Retinal pigment epithelial cell (primary cell): ENCODE measurements at regions not wholly inside any gene's neighbourhood (a gene's known extent, or its start where the extent isn't known, plus 50 kb on each side); places are given as distances from the start of the nearest gene placed in this dataset.

Experiments used
- DNase-seq: peaks from one replicate; pipeline ENCODE4 v3.0.0-alpha.2; 2010; ENCODE audit warnings: low read depth
- H3K4me3 ChIP-seq: 2 replicates; pipeline ENCODE4 v1.5.1; 2011; ENCODE audit warnings: mild to moderate bottlenecking, low read length, control low read depth, moderate library complexity
- TF ChIP-seq, protein P1 (sequence below): conservative IDR thresholded peaks from 2 replicates; pipeline ENCODE4 v1.5.1; 2011; ENCODE audit warnings: low read depth, low read length, control low read depth, inconsistent platforms

DNA sequence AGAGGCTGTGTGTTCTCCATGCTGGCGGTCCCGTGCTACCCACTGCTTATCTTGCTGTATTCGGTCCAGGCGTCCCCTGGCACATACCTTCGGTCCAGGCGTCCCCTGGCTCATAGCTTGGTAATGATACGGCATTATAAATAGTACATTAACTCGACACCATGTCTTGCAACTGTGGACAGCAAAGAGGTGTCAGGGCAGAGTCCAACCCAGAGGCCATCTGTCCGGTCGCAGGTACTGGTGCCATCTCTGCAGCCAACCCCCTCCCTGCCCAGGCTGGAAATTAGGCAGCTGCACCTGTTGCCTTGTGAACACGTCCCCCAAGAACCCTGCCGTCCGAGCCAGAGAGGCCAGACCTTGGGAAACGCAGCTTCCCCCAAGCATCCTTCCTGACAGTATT lies 634.3 kb downstream of the BRD1 start:
- TF ChIP-seq, protein P1, sequence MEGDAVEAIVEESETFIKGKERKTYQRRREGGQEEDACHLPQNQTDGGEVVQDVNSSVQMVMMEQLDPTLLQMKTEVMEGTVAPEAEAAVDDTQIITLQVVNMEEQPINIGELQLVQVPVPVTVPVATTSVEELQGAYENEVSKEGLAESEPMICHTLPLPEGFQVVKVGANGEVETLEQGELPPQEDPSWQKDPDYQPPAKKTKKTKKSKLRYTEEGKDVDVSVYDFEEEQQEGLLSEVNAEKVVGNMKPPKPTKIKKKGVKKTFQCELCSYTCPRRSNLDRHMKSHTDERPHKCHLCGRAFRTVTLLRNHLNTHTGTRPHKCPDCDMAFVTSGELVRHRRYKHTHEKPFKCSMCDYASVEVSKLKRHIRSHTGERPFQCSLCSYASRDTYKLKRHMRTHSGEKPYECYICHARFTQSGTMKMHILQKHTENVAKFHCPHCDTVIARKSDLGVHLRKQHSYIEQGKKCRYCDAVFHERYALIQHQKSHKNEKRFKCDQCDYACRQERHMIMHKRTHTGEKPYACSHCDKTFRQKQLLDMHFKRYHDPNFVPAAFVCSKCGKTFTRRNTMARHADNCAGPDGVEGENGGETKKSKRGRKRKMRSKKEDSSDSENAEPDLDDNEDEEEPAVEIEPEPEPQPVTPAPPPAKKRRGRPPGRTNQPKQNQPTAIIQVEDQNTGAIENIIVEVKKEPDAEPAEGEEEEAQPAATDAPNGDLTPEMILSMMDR = no peak
- DNase-seq = no peak
- H3K4me3 ChIP-seq = no peak overlapping the region

DNA sequence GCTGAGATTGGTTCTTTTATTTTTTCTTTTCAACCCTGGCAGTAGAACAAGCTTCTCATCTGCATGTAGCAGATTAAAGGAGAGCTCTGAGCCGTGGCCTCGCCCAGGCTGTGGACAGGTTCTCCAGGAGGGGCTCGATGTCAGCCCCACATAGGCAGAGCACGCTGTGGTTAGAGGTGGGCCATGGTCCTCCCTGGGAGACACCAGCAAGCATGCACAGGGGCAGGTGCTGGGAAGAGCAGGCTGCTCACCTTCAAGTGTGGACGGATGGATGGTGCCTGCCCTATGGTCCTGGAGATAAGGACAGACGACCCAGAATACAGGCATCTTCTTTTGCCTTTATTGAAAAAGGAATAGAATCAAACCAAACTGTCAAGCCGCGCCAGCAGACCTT lies 634.8 kb downstream of the BRD1 start:
- no peak overlapping the region for H3K4me3 ChIP-seq
- TF ChIP-seq, protein P1 = no peak
- no peak for DNase-seq

DNA sequence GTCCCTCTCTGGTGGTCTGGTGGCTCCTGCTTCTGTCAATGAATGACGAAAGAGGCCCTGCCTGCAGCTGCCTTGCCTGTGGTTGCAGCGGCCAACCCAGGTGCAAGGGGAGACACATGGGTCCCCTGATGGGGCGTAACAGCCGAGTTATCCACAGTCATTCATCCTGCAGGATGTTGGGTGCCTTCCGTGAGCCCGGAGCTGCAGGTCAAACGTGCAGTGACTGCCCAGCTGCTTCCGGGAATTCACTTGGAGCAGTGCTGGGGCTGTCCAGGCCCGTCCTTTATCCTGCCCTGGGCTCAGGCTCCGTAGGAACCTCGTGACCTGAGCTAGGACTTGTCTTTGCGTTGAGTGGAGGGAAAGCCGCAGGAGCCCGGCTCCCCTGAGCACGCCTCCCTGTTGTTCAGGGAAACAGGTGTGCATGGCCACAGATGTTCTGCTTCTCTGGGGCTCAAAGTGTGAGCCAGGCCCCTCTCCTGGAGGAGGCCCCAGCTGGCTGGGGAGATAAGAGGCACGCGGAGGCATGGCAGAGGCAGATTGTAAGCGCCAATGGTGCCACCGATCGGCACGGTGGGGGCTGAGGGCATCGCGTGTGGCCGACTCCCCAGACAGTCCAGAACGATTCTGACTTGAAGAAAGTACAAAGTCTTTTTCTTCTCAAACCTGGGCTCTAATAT lies 635.4 kb downstream of the BRD1 start:
- H3K4me3 ChIP-seq = no peak overlapping the region
- DNase-seq = no peak
- TF ChIP-seq, protein P1 = no peak

DNA sequence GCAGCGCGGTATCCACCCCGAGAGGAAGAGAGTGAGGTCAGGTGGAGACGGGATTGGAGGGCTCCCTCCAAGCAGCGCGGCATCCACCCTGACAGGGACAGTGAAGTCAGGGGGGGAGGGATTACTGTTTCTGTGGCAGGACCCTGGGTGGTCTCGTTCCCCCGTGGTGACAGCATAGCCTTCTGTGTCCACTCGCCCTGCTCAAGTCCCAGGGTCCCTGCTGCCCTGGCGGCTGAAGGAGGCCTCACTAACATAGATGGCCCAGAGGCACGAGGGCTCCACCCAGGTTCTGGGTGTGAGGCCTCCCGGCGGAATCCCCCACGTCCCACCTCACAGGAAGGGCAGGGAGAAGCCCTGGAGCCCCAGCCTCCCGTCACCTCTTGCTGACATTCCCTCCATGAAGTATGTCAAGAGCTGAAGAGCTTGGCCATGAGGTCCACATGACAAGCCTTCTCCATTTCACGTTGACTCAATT lies 636.1 kb downstream of the BRD1 start:
- no peak overlapping the region for H3K4me3 ChIP-seq
- DNase-seq = no peak
- TF ChIP-seq, protein P1 = no peak

DNA sequence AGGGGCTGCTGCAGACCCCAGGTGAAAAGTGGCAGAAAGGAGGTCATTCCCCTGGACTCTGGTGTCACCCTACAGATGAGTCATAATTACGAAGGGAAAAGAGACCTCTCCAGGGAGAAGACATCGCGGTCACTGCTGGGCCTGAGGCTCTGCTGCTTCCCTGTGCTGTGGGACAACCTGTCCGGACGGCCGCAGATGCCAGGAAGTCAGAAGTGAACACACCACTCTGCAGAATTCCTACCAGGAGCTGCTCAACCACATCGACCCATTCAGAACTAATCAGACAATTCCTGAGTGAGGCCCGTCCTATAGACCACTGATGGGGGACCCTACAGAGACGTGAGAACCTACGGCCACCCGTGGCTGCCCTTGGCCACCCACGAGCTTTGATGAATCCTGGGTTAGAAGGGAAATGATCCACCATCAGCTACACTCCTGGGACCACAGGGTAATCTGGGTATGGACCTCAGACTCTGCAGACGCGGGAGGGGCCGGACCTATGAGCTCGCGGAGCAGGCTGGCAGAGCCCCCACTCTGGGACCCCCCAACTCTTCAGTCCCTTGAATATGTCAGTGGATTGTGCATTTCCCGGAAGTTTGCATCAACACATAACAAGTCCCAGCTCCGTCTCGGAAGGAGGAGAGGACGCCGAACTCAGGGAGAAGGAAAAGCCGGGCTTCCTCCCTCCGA lies 636.7 kb downstream of the BRD1 start:
- DNase-seq = no peak
- H3K4me3 ChIP-seq = no peak overlapping the region
- TF ChIP-seq, protein P1 = no peak

DNA sequence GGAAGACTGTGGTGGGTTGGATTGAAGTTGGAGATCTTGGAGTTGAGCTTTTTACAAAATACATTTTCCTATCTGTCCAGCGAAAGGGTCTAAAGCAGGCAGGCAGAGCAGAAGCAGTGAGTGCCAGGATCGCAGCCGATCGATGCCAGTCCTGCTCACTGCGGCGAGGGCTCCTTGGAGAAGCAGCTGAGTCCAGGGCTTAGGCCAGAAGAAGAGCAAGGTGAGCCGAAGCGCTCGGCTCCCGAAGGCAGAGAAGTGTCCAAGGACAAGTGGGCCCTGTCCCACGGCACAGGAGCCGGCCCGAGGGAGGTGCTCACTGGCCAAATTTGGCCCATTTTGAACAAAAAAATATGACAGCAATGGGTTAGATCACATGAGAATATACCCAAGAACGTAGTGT lies 637.8 kb downstream of the BRD1 start:
- DNase-seq = no peak
- H3K4me3 ChIP-seq = no peak overlapping the region
- TF ChIP-seq, protein P1 = no peak

DNA sequence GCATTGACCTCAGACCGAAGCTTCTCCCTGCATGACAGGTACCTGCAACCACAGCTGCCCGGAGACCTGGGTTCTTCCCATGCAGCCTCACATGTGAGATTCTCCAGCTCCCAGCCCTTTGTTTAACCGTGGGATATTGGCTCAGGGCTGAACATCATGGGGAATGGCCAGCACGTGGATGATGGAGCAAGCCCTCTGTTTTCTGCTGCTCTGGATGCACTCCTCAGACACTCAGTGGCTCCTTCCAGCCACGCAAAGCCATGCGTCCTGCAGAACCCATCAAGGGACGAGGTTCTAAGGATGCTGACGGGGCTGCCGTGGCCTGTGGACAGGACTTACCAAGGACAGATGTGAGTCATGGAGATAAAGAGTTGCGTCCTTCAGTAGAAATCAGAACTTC lies 639.1 kb downstream of the BRD1 start:
- no peak for DNase-seq
- TF ChIP-seq, protein P1 = no peak
- H3K4me3 ChIP-seq = no peak overlapping the region
